ENCODE measurements at regions not wholly inside any gene's neighbourhood (a gene's known extent, or its start where the extent isn't known, plus 50 kb on each side); places are given as distances from the start of the nearest gene placed in this dataset.

GRCh38 chr5:20109326-20109725 lies 121.3 kb upstream of the CDH18 start:
- H3K9ac ChIP-seq (ENCODE audit: control insufficient read depth, insufficient read depth, low read length) = no peak overlapping the region
- intact Hi-C loops (cut with micrococcal nuclease; ENCODE audit: unreplicated experiment) (no loop called here), in situ Hi-C loops (cut with MboI) (no loop called here)
- H4K20me1 ChIP-seq (ENCODE audit: control insufficient read depth, insufficient read depth) = no peaks in the 10 kb centered on the region
- FAIRE-seq = no peak
- H2AFZ ChIP-seq (ENCODE audit: control insufficient read depth, low read depth, low read length) = no peak overlapping the region
- ChIA-PET POLR2A (no interaction called here), RAD21 (ENCODE audit: unreplicated experiment) (no interaction called here), CTCF (no interaction called here), SMC1A (ENCODE audit: uncharacterized antibody, unreplicated experiment) (no interaction called here)
- no peak for TF ChIP-seq ZNF207 (IDR thresholded peaks at IDR 0.05; ENCODE audit: borderline replicate concordance)
- TF ChIP-seq YY1 (IDR thresholded peaks at IDR 0.05; ENCODE audit: low read depth, low read length) = no peak
- H3K27ac ChIP-seq (ENCODE audit: control insufficient read depth, insufficient read depth) = no peak overlapping the region
- no peak for ATAC-seq
- H3K4me3 ChIP-seq = no peak overlapping the region
- no peaks in the 10 kb centered on the region for H3K27me3 ChIP-seq (replicated peaks in 1 of 2; ENCODE audit: control insufficient read depth in 2 of 2, insufficient read depth in 2 of 2, low read length in 1 of 2)
- no peaks in the 10 kb centered on the region for H3K79me2 ChIP-seq (ENCODE audit: control insufficient read depth, insufficient read depth, low read length)
- no peaks in the 10 kb centered on the region for H3K9me3 ChIP-seq (replicated peaks; ENCODE audit: control insufficient read depth, insufficient read depth, low read length)
- BruUV-seq (replicated peaks) = no TSS peak
- no peaks in the 10 kb centered on the region for H3K4me1 ChIP-seq (ENCODE audit: control insufficient read depth, insufficient read depth, low read length)
- no peak overlapping the region for H3K4me2 ChIP-seq (ENCODE audit: control insufficient read depth, insufficient read depth)
- 42% methylated on average over 5 of the region's 5 CpGs for WGBS (ENCODE audit: insufficient coverage, insufficient replicate concordance, low lambda C conversion rate, missing lambda C conversion rate)
- DNase-seq (ENCODE audit: low read depth, low spot score) = no peak
- no peaks in the 10 kb centered on the region for H3K36me3 ChIP-seq (ENCODE audit: control insufficient read depth in 2 of 2, insufficient read depth in 2 of 2, low read length in 1 of 2)

GRCh38 chr5:20105915-20106314 lies 117.9 kb upstream of the CDH18 start:
- SMC1A ChIA-PET (ENCODE audit: uncharacterized antibody, unreplicated experiment) = no interaction called here
- no peak overlapping the region for H2AFZ ChIP-seq (ENCODE audit: control insufficient read depth, low read depth, low read length)
- TF ChIP-seq ZNF274 (IDR thresholded peaks at IDR 0.05; ENCODE audit: insufficient read depth, insufficient read length) = no peak
- TF ChIP-seq CBX3 (IDR thresholded peaks at IDR 0.05; ENCODE audit: borderline replicate concordance, low read depth) = no peak
- no peak for TF ChIP-seq CHD4 (IDR thresholded peaks at IDR 0.05)
- TF ChIP-seq ZNF207 (IDR thresholded peaks at IDR 0.05; ENCODE audit: borderline replicate concordance) = no peak
- TF ChIP-seq MEF2B (IDR thresholded peaks at IDR 0.05; ENCODE audit: partially characterized antibody, poor library complexity, severe bottlenecking) = no peak
- TF ChIP-seq MXI1 (IDR thresholded peaks at IDR 0.05; ENCODE audit: low read depth, low read length) = no peak
- no peak for TF ChIP-seq BHLHE40 (IDR thresholded peaks at IDR 0.05; ENCODE audit: borderline replicate concordance in 1 of 2, low read depth in 2 of 2, low read length in 1 of 2)
- no peak for TF ChIP-seq TAF1 (IDR thresholded peaks at IDR 0.05; ENCODE audit: borderline replicate concordance, low read depth, low read length)
- no peak for TF ChIP-seq ASH2L (IDR thresholded peaks at IDR 0.05; ENCODE audit: borderline replicate concordance, low read depth)
- TF ChIP-seq CEBPZ (IDR thresholded peaks at IDR 0.05; ENCODE audit: low read depth, low read length) = no peak
- TF ChIP-seq GABPA (IDR thresholded peaks at IDR 0.05; ENCODE audit: low read depth) = no peak
- no peak for TF ChIP-seq FOS (IDR thresholded peaks at IDR 0.05; ENCODE audit: borderline replicate concordance, extremely low read depth, insufficient read length)
- TF ChIP-seq CTCF (IDR thresholded peaks at IDR 0.05 in 2 of 3, conservative IDR thresholded peaks at IDR 0.05 in 1 of 3; ENCODE audit: control insufficient read depth in 2 of 3, extremely low read depth in 1 of 3, insufficient read depth in 1 of 3, low read depth in 3 of 3, low read length in 3 of 3) = no peak

More at GRCh38 chr5:20105915-20106314, 117.9 kb upstream of the CDH18 start:
- no TSS peak for BruUV-seq (replicated peaks)
- no peaks in the 10 kb centered on the region for H4K20me1 ChIP-seq (ENCODE audit: control insufficient read depth, insufficient read depth)
- H3K27ac ChIP-seq (ENCODE audit: control insufficient read depth, insufficient read depth) = no peak overlapping the region
- intact Hi-C loops (cut with micrococcal nuclease; ENCODE audit: unreplicated experiment) = no loop called here
- no peak overlapping the region for H3K9ac ChIP-seq (ENCODE audit: control insufficient read depth, insufficient read depth, low read length)
- RAD21 ChIA-PET (ENCODE audit: unreplicated experiment) = no interaction called here
- in situ Hi-C loops (cut with MboI) = no loop called here
- no peak for FAIRE-seq
- H3K36me3 ChIP-seq (ENCODE audit: control insufficient read depth in 2 of 2, insufficient read depth in 2 of 2, low read length in 1 of 2) = no peaks in the 10 kb centered on the region
- no peaks in the 10 kb centered on the region for H3K27me3 ChIP-seq (replicated peaks in 1 of 2; ENCODE audit: control insufficient read depth in 2 of 2, insufficient read depth in 2 of 2, low read length in 1 of 2)
- ATAC-seq = no peak
- CTCF ChIA-PET = no interaction called here
- WGBS (ENCODE audit: insufficient coverage, insufficient replicate concordance, low lambda C conversion rate, missing lambda C conversion rate) = 21% methylated on average over 5 of the region's 5 CpGs
- DNase-seq (ENCODE audit: low read depth, low spot score) = no peak
- H3K4me3 ChIP-seq = no peak overlapping the region
- no peaks in the 10 kb centered on the region for H3K79me2 ChIP-seq (ENCODE audit: control insufficient read depth, insufficient read depth, low read length)
- POLR2A ChIA-PET = no interaction called here
- H3K4me2 ChIP-seq (ENCODE audit: control insufficient read depth, insufficient read depth) = no peak overlapping the region
- no peaks in the 10 kb centered on the region for H3K9me3 ChIP-seq (replicated peaks; ENCODE audit: control insufficient read depth, insufficient read depth, low read length)
- H3K4me1 ChIP-seq (ENCODE audit: control insufficient read depth, insufficient read depth, low read length) = no peaks in the 10 kb centered on the region

All from GM12878 (cell line).